Transverse colon (tissue), 3 donors: ENCODE measurements at regions not wholly inside any gene's neighbourhood (a gene's known extent, or its start where the extent isn't known, plus 50 kb on each side); places are given as distances from the start of the nearest gene placed in this dataset.

Experiments
- CTCF ChIP-seq, 5 experiments: fragments of 200-600 bp in 3 of 5; fragments of 450-650 bp in 2 of 5; sonication (generic) in 3 of 5; IDR thresholded peaks; 1 replicate in 2 of 5; 2 replicates in 3 of 5; pipeline ENCODE4 v1.5.1; 2016 to 2017; ENCODE audit warnings: antibody characterized with exemption in 5 of 5, inconsistent platforms in 3 of 5, mild to moderate bottlenecking in 2 of 5, moderate library complexity in 1 of 5
- EP300 ChIP-seq: sonication (generic); formaldehyde crosslinking; IDR thresholded peaks from one replicate; pipeline ENCODE4 v1.6.1; 2017; ENCODE audit warnings: antibody characterized with exemption, low read depth
- POLR2A ChIP-seq: fragments of 450-650 bp; IDR thresholded peaks from one replicate; pipeline ENCODE4 v1.6.1; 2016; ENCODE audit warnings: antibody characterized with exemption, mild to moderate bottlenecking, moderate library complexity

- TF ChIP-seq CTCF (IDR thresholded peaks at IDR 0.05) (no peak), POLR2A (no peak), EP300 (no peak)
Observed at GRCh38 chr11:88434333-88434976, 96.9 kb upstream of the CTSC start.
